GM21825 (cell line): ENCODE measurements at regions not wholly inside any gene's neighbourhood (a gene's known extent, or its start where the extent isn't known, plus 50 kb on each side); places are given as distances from the start of the nearest gene placed in this dataset.
A peak's percentile ranks its signal among the peaks of the same experiment; 100 is the strongest.
"Not testable (repeated sequence)": the region's sequence is repeated elsewhere in the genome, so short reads cannot be mapped to it uniquely, and the experiment has no call there.

Experiments used
- ATAC-seq: cut with Tn5 transposase; IDR thresholded peaks from one replicate; pipeline ENCODE4 v1.9.1; 2021; ENCODE audit warnings: mild to moderate bottlenecking, moderate library complexity; ENCODE audit not compliant: unreplicated experiment

DNA sequence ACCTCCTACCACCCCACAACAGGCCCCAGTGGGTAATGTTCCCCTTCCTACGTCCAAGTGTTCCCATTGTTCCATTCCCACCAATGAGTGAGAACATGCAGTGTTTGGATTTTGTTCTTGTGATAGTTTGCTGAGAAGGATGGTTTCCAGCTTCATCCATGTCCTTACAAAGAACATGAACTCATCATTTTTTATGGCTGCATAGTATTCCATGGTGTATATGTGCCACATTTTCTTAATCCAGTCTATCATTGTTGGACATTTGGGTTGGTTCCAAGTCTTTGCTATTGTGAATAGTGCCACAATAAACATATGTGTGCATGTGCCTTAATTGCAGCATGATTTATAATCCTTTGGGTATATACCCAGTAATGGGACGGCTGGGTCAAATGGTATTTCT is 81.6 kb downstream of the P2RY10 start:
- ATAC-seq: not testable (repeated sequence)

DNA sequence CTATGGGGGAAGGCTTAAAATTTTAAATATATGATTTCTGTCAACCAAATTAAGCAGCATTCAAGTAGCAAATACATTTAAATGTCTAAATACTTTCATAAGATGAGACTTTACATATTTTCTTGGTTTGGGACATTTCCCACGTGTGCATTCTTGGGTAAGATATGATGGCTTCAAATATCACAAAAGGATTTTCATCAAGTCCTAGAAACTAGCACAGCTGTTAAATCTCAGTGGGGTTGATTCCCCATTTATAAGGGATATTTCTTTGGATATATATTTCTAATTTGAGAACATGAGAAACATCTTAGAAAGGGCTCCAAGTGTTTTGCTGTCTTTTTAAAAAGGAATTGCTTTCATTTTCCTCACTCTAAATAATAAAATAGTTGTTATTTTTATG is 90.2 kb downstream of the P2RY10 start:
- no peak for ATAC-seq

DNA sequence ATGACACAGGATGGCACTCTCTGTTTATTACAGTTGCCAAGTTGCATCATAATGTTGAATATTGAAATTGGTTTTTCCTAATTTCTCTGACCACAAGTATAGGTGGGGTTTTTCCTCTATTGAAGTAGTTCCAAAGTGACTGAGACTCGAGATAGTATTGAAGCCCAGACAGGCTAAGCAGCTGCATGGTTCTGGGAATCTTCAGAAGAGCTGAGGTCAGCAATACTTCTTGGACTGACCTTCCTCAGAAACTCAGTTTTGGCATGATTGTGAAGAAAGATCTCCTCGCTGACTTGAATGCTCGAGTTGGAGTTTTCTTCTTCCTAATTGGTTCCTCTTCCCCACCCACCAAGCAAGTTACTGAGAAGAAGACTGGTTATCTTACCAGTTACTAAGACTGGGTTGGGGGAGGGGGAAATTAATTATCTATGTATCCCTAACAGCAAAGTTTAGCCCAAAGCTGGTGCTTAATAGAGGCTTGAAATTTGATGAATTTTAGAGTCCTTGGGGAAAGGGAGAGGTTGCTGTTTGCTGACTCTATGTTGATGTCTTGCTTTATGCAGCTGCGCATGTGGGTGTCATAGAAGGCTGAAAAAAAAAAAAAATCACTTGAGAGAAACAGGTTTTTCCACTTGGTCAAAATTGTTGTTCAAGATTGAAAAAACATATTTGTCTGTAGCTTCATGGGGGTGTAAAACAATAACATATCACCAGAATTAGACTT is 91.1 kb downstream of the P2RY10 start:
- no peak for ATAC-seq

DNA sequence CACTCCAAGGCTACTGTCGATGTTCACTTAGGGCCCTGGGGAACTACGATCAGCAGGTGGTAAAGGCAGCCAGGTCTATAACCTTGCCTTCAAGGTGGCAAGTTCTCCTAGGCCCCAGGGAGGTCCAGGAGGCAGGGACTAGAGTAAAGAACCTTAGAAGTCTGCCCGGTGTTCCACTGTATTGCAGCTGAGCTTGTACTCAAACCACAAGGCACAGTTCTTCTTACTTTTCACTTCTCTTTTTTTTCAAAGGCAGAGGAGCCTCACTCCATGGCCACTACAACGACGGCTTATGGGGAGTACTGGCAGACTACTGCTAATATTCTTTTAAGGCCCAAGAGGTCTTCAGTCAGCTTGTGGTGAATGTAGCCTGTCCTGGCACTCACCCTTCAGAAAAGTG is 78.8 kb upstream of the GPR174 start:
- ATAC-seq: peak; percentile 97

DNA sequence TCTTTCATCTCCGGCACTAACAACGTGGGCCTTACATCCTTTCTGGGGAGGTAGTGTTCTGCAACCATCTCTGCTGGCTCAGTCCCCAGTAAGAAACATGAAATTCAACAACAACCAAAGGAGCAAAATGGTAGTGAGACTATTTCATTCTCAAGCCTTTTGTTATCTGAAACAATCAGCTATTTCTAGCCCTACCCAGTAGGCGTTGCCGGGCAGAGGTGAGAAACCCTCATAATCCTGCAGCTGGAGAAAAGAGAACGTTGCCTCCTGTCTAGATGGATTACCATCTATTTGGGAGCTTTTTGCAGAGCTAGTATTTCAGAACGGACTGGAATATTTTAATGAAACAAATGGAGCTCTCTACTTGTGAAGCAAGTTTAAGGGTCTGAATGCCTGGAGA is 66.4 kb upstream of the GPR174 start:
- no peak for ATAC-seq

DNA sequence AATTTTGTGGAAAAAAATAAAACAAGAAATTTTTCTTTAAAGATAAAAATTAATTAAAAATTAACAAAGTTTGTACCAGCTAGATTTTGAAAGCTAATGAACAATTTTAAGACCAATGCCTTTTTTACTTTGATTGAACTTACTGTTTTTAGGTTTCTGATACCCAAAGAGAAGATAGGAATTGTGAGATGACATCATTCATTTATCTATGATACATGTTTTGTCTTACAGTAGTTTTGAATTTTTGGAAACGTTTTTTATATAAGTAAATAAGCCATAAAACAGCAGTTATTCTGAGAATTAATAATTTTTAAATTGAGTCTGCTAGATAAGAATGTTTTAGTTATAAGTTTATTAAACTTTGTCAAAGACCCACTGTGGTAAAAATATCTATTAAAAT is 65.0 kb upstream of the GPR174 start:
- ATAC-seq: no peak

DNA sequence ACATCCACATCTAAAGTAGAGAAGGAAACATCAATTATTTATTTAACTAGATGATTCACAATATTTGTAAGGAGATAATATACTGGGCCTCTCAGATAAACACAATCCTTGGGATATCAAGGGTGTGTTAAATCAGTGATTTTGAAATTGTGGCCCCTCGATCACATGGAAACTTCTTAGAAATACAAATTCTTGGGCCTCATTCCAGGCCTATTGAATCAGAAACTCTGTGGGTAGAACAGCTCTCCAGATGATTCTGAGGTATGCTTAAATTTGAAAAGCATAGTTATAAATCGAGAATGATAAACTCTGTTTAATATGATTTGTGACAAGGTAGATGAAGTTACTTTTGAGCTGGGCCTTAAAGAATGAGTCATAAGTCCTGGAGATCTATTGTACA is 64.3 kb upstream of the GPR174 start:
- no peak for ATAC-seq

DNA sequence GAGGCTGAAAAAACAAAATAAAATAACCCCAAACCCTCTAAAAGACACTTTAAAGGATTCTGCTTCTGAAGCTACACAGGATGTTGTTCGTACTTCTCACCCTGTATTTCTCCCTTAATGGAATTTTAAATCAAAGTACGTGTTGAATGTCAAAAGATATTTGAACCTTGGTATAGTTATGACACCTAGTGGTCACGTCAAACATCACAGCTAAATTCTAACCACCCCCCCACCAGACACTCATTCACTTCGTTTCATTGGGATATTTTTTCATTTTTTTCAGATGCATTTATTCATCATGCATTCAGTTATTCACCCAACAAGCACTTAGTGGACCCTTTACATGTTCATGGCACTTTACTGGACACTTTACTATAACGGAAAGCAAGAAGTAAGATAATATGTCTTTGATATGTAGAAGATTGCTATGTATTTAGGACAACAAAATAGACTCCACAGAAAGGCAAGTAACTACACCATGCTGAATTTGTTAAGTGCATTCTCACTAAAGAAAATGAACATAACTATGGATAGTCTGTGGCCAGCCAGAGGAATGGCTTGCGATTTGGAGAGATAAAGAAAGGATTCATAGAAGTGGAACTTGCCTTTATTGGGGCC is 62.5 kb upstream of the GPR174 start:
- ATAC-seq: peak; percentile 80

DNA sequence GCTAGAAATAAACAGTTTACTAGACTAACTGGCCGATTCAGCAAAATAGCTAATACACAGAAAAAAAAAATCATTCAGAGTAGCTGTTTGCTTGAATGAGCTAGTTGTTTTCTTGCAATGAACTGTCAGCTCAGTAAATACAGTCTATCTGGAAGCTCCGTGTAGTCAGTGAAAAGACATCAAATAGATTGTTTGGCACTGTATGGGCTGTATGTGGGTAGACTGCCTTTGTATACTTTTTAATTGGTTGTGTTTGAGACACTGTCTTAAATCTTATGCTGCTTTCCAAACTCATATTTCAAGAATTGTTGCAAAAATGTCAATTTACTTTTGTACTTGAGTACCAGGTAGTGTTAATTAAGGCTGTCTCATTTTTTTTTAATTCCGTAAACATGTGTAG is 61.6 kb upstream of the GPR174 start:
- no peak for ATAC-seq

DNA sequence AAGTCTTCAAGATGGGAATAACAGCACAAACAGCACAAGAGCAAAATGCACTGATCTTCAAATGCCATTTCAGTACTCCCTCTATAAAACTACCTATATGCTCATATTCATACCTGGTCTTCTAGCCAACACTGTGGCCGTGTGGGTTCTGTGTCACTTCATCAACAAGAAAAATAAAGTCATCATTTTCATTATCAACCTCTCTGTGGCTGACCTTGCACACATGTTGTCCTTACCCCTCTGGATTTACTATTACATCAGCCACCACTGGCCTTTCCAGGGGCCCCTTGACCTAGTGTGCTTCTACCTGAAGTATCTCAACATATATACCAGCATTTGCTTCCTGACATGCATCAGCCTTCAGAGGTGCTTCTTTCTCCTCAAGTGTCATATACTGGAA is 59.6 kb upstream of the GPR174 start:
- ATAC-seq: no peak

DNA sequence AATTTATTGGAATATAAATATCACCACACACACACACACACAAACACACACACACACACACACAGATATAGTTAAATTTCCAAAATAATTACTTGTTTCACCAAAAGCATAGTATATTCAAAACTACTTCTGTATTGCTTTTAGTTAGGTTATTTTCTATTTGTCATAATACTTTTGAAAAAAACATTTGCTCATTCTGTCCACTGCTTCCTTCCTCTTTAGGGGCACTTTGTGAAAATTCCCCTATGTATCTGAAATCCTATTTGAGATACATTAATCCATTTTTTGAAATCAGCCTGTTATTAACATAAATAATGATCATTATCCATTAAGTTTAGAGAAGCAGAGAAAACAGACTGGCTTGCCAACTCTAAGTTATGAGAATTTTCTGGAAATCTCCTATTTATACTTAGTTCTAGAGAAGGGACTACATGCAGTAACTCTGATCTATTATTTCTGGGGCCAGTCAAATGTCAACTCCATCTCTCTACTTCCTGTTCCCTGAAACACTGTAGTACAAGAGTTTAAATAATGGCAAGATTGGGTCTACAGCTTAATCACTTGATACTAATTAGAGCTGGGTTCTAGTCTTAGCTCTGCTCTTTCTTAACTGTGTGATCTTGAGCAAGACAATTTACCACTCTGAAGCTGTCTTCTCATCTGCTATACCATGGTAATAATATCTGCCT is 54.4 kb upstream of the GPR174 start:
- no peak for ATAC-seq

DNA sequence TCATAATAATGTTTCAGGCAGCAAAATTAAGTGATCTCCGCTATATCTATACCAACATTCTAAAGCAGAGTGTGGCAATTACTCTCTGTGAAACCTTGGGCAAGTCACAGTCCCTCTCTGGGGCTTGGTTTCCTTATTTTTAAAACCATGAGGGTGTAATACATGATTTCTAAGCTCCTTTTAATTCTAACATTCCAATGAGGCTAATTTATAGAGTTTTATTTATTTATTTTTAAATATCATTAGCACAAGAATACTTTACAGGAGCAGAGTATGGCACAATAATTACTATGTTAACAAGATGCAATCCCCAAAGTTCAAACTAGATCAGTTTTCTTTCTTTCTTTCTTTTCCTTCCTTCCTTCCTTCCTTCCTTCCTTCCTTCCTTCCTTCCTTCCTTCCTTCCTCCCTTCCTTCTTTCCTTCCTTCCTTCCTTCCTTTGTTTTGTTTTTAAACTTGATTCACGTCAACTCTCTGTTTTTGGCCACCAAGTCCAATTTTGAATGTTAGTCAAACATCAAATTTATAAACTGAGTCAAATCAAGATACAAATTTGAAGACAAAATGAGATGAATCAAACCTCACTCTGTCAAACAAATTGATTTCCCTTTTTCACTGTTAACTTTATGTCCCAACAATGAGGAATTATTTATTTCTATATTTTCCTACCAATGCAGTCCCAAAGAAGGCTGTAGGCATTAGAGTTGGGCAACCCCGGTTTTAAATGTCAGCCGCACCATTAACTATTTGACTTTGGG is 50.2 kb upstream of the GPR174 start:
- ATAC-seq: no peak
